ENCODE measurements at regions not wholly inside any gene's neighbourhood (a gene's known extent, or its start where the extent isn't known, plus 50 kb on each side); places are given as distances from the start of the nearest gene placed in this dataset.

DNA sequence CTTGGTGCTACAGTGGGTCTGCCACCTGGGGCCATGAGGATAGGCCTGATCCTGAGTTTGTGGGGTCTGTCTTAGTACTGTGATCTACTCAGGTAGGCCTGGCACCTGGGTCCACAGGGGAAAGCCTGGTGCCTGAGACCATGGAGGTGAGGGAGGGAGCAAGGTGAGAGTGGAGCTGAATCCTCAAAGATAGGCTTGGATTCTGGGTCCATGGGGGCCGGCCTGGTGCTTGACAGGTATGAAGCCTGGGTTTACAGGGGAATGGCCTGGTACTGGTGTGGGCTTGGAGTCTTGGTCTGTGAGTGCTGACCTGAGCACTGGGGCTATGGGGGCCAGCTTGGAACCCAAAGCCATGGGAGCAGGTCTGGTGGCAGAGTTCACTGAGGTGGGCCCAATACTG is 439.2 kb upstream of the SMARCA2 start:
- TF ChIP-seq GABPA (IDR thresholded peaks at IDR 0.05; ENCODE audit: low read depth) (no peak), NFIC (IDR thresholded peaks at IDR 0.05; ENCODE audit: borderline replicate concordance) (no peak), EZH2phosphoT487 (IDR thresholded peaks at IDR 0.05; ENCODE audit: borderline replicate concordance, low read depth) (no peak), MXI1 (IDR thresholded peaks at IDR 0.05; ENCODE audit: low read depth, low read length) (no peak), EP300 (IDR thresholded peaks at IDR 0.05; ENCODE audit: borderline replicate concordance in 1 of 2, low read depth in 1 of 2, low read length in 1 of 2) (no peak), GATA2 (CRISPR knock-in tag; IDR thresholded peaks at IDR 0.05) (no peak), FOSL2 (IDR thresholded peaks at IDR 0.05; ENCODE audit: borderline replicate concordance, low read depth) (no peak), POLR2AphosphoS5 (IDR thresholded peaks at IDR 0.05; ENCODE audit: low read depth, low read length) (no peak), RXRA (IDR thresholded peaks at IDR 0.05; ENCODE audit: borderline replicate concordance, low read depth) (no peak), RCOR1 (IDR thresholded peaks at IDR 0.05; ENCODE audit: low read length) (no peak)
- TF ChIP-seq, protein P1, sequence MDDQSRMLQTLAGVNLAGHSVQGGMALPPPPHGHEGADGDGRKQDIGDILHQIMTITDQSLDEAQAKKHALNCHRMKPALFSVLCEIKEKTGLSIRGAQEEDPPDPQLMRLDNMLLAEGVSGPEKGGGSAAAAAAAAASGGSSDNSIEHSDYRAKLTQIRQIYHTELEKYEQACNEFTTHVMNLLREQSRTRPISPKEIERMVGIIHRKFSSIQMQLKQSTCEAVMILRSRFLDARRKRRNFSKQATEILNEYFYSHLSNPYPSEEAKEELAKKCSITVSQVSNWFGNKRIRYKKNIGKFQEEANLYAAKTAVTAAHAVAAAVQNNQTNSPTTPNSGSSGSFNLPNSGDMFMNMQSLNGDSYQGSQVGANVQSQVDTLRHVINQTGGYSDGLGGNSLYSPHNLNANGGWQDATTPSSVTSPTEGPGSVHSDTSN (IDR thresholded peaks at IDR 0.05): no peak
- TF ChIP-seq, protein P2, sequence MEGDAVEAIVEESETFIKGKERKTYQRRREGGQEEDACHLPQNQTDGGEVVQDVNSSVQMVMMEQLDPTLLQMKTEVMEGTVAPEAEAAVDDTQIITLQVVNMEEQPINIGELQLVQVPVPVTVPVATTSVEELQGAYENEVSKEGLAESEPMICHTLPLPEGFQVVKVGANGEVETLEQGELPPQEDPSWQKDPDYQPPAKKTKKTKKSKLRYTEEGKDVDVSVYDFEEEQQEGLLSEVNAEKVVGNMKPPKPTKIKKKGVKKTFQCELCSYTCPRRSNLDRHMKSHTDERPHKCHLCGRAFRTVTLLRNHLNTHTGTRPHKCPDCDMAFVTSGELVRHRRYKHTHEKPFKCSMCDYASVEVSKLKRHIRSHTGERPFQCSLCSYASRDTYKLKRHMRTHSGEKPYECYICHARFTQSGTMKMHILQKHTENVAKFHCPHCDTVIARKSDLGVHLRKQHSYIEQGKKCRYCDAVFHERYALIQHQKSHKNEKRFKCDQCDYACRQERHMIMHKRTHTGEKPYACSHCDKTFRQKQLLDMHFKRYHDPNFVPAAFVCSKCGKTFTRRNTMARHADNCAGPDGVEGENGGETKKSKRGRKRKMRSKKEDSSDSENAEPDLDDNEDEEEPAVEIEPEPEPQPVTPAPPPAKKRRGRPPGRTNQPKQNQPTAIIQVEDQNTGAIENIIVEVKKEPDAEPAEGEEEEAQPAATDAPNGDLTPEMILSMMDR (IDR thresholded peaks at IDR 0.05): no peak
- TF ChIP-seq, protein P3, sequence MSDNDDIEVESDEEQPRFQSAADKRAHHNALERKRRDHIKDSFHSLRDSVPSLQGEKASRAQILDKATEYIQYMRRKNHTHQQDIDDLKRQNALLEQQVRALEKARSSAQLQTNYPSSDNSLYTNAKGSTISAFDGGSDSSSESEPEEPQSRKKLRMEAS (IDR thresholded peaks at IDR 0.05; ENCODE audit: low read depth): no peak
- TF ChIP-seq, protein P4, sequence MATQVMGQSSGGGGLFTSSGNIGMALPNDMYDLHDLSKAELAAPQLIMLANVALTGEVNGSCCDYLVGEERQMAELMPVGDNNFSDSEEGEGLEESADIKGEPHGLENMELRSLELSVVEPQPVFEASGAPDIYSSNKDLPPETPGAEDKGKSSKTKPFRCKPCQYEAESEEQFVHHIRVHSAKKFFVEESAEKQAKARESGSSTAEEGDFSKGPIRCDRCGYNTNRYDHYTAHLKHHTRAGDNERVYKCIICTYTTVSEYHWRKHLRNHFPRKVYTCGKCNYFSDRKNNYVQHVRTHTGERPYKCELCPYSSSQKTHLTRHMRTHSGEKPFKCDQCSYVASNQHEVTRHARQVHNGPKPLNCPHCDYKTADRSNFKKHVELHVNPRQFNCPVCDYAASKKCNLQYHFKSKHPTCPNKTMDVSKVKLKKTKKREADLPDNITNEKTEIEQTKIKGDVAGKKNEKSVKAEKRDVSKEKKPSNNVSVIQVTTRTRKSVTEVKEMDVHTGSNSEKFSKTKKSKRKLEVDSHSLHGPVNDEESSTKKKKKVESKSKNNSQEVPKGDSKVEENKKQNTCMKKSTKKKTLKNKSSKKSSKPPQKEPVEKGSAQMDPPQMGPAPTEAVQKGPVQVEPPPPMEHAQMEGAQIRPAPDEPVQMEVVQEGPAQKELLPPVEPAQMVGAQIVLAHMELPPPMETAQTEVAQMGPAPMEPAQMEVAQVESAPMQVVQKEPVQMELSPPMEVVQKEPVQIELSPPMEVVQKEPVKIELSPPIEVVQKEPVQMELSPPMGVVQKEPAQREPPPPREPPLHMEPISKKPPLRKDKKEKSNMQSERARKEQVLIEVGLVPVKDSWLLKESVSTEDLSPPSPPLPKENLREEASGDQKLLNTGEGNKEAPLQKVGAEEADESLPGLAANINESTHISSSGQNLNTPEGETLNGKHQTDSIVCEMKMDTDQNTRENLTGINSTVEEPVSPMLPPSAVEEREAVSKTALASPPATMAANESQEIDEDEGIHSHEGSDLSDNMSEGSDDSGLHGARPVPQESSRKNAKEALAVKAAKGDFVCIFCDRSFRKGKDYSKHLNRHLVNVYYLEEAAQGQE (IDR thresholded peaks at IDR 0.05; ENCODE audit: low read depth, low read length): no peak
